ENCODE measurements at regions not wholly inside any gene's neighbourhood (a gene's known extent, or its start where the extent isn't known, plus 50 kb on each side); places are given as distances from the start of the nearest gene placed in this dataset.

GRCh38 chr7:84455788-84456187 lies 261.2 kb upstream of the SEMA3A start:
- Histone ChIP-seq H4K20me1 (ENCODE audit: insufficient read depth) (no peaks in the 10 kb centered on the region), H3K36me3 (ENCODE audit: control insufficient read depth in 1 of 2, insufficient read depth in 2 of 2, low read length in 2 of 2) (no peaks in the 10 kb centered on the region), H3K9me2 (ENCODE audit: insufficient read depth) (0 out of 2 replicates have a peak, but pooled peaks cover 2% of the 10 kb centered on the region), H3K9ac (ENCODE audit: low read length) (no peak overlapping the region), H2AFZ (ENCODE audit: low read depth, low read length, poor library complexity, severe bottlenecking) (peak overlapping the region; percentile 84), H3K4me1 (ENCODE audit: control insufficient read depth in 1 of 2, insufficient read depth in 2 of 2, low read length in 2 of 2) (no peaks in the 10 kb centered on the region), H3K79me2 (ENCODE audit: insufficient read depth, low read length) (no peaks in the 10 kb centered on the region), H3K27me3 (ENCODE audit: insufficient read depth, low read length) (no peaks in the 10 kb centered on the region), H3K9me3 (ENCODE audit: control insufficient read depth in 1 of 2, insufficient read depth in 1 of 2, low read depth in 1 of 2, low read length in 2 of 2) (no peaks in the 10 kb centered on the region), H3K4me3 (replicated peaks in 1 of 2; ENCODE audit: low read depth in 1 of 2, low read length in 2 of 2) (no peak overlapping the region), H3K27ac (ENCODE audit: low read depth, low read length) (no peak overlapping the region), H3K4me2 (ENCODE audit: low read length) (no peak overlapping the region)
- TF ChIP-seq REST (IDR thresholded peaks at IDR 0.05; ENCODE audit: low read depth), result no peak
- no peak for TF ChIP-seq POLR2AphosphoS5 (IDR thresholded peaks at IDR 0.05; ENCODE audit: low read depth, low read length)
- TF ChIP-seq JUND (IDR thresholded peaks at IDR 0.05), result no peak
- TF ChIP-seq CEBPB (IDR thresholded peaks at IDR 0.05; ENCODE audit: low read depth), result no peak
- TF ChIP-seq ATF3 (IDR thresholded peaks at IDR 0.05), result no peak
- no peak for TF ChIP-seq EZH2phosphoT487 (IDR thresholded peaks at IDR 0.05; ENCODE audit: borderline replicate concordance)
- no peak for TF ChIP-seq CBX3 (IDR thresholded peaks at IDR 0.05; ENCODE audit: low read depth)
- no peak for ATAC-seq
- ChIA-PET CTCF (interaction anchor here (2.8 kb wide), 1 partner anchor 519 kb away, joined by 9 read pairs; no protein-coding TSS in a partner anchor), POLR2A (no interaction called here), RAD21 (ENCODE audit: low non-redundant PET in 1 of 2, low total read pairs in 2 of 2, uncharacterized antibody in 2 of 2, unreplicated experiment in 2 of 2) (no interaction called here)
- no TSS peak for BruUV-seq (replicated peaks)
- intact Hi-C loops (cut with micrococcal nuclease), result loop anchor here (2.0 kb wide), 1 partner anchor 479 kb away; no protein-coding TSS in a partner anchor
- no peak for DNase-seq (ENCODE audit: low read depth, low spot score)

Measured in HCT116 (cell line).